GM23338 (cell line): ENCODE measurements at regions not wholly inside any gene's neighbourhood (a gene's known extent, or its start where the extent isn't known, plus 50 kb on each side); places are given as distances from the start of the nearest gene placed in this dataset.

Source experiments
- CREB1 ChIP-seq: fragments of 250-450 bp; sonication (Bioruptor Pico); IDR thresholded peaks from 2 replicates; pipeline ENCODE4 v1.5.0; 2020; ENCODE audit warnings: low read depth, mild to moderate bottlenecking, moderate library complexity
- CTCF ChIP-seq, 2 experiments: fragments of 200-600 bp in 1 of 2; sonication (generic) in 1 of 2; conservative IDR thresholded peaks; 2 replicates each; pipeline versions ENCODE4 v1.5.1 to v1.6.1; 2016 to 2017; ENCODE audit warnings: antibody characterized with exemption in 2 of 2, low read depth in 2 of 2, mild to moderate bottlenecking in 2 of 2, moderate library complexity in 1 of 2
- ETS1 ChIP-seq: IDR thresholded peaks from 2 replicates; pipeline ENCODE4 v1.6.1; 2016; ENCODE audit warnings: antibody characterized with exemption
- EZH2 ChIP-seq: fragments of 200-600 bp; sonication (generic); IDR thresholded peaks from one replicate; pipeline ENCODE4 v1.8.0; 2017; ENCODE audit warnings: antibody characterized with exemption, mild to moderate bottlenecking, low read depth; ENCODE audit not compliant: unreplicated experiment
- EZH2phosphoT487 ChIP-seq: fragments of 200-600 bp; sonication (generic); IDR thresholded peaks from one replicate; pipeline ENCODE4 v1.8.1; 2018; ENCODE audit warnings: antibody characterized with exemption; ENCODE audit not compliant: unreplicated experiment
- JUNB ChIP-seq: IDR thresholded peaks from one replicate; pipeline ENCODE4 v1.6.1; 2016; ENCODE audit warnings: antibody characterized with exemption; ENCODE audit not compliant: unreplicated experiment
- NANOG ChIP-seq: IDR thresholded peaks from 2 replicates; pipeline ENCODE4 v1.6.1; 2016; ENCODE audit warnings: antibody characterized with exemption, borderline replicate concordance
- POLR2AphosphoS5 ChIP-seq: IDR thresholded peaks from 2 replicates; pipeline ENCODE4 v1.6.1; 2016; ENCODE audit warnings: antibody characterized with exemption, low read depth
- REST ChIP-seq: IDR thresholded peaks from one replicate; pipeline ENCODE4 v1.6.1; 2018; ENCODE audit warnings: antibody characterized with exemption; ENCODE audit not compliant: unreplicated experiment
- STAT1 ChIP-seq: IDR thresholded peaks from one replicate; pipeline ENCODE4 v1.6.1; 2016; ENCODE audit warnings: antibody characterized with exemption; ENCODE audit not compliant: unreplicated experiment
- ZNF114 ChIP-seq: fragments of 250-450 bp; sonication (Bioruptor Pico); IDR thresholded peaks from 2 replicates; pipeline ENCODE4 v1.5.0; 2020; ENCODE audit warnings: mild to moderate bottlenecking, moderate library complexity
- ZNF331 ChIP-seq: fragments of 250-450 bp; sonication (Bioruptor Pico); IDR thresholded peaks from 2 replicates; pipeline ENCODE4 v1.5.0; 2020; ENCODE audit warnings: low read depth, mild to moderate bottlenecking, moderate library complexity
- ZNF462 ChIP-seq: fragments of 250-450 bp; sonication (Bioruptor Pico); IDR thresholded peaks from 2 replicates; pipeline ENCODE4 v1.5.0; 2020; ENCODE audit warnings: mild to moderate bottlenecking, moderate library complexity

GRCh38 chr1:195956845-195957244 is 651.4 kb downstream of the KCNT2 start:
- TF ChIP-seq CTCF (conservative IDR thresholded peaks at IDR 0.05; ENCODE audit: low read depth in 2 of 2) (no peak), EZH2phosphoT487 (no peak), ZNF462 (CRISPR knock-in tag) (no peak), REST (no peak), POLR2AphosphoS5 (no peak), EZH2 (no peak), CREB1 (CRISPR knock-in tag) (no peak), ETS1 (no peak), JUNB (no peak), ZNF114 (CRISPR knock-in tag) (no peak), ZNF331 (no peak), NANOG (no peak), STAT1 (no peak)
